Posterior cingulate gyrus (tissue), 11 donors: ENCODE measurements at regions not wholly inside any gene's neighbourhood (a gene's known extent, or its start where the extent isn't known, plus 50 kb on each side); places are given as distances from the start of the nearest gene placed in this dataset.
A peak's percentile ranks its signal among the peaks of the same experiment; 100 is the strongest.

Experiments
- DNase-seq, 10 donors: peaks; one replicate each; pipeline versions ENCODE4 v3.0.0 to v3.0.0-alpha.2; 2020 to 2021; ENCODE audit warnings: mixed read lengths in 3 of 10
- intact Hi-C: fragments of 100-400 bp; cut with DNase I; formaldehyde crosslinking; loops from one replicate; pipeline ENCODE4 v1.15.1; 2023

GRCh38 chr3:14252321-14253021 lies 73.9 kb downstream of the LSM3 start:
- DNase-seq = no peak
- intact Hi-C loops = no loop called here

GRCh38 chr3:14253022-14253706 lies 74.5 kb downstream of the LSM3 start:
- intact Hi-C loops = no loop called here
- no peak for DNase-seq

- DNase-seq = no peak
- intact Hi-C loops = no loop called here
These were observed 75.2 kb downstream of the LSM3 start for GRCh38 chr3:14253707-14254382.

GRCh38 chr3:14254812-14255702 lies 76.4 kb downstream of the LSM3 start:
- intact Hi-C loops = no loop called here
- no peak for DNase-seq

GRCh38 chr3:14256046-14256445 lies 77.4 kb downstream of the LSM3 start:
- DNase-seq = no peak
- intact Hi-C loops = no loop called here

GRCh38 chr3:14256561-14257342 lies 78.1 kb downstream of the LSM3 start:
- intact Hi-C loops = no loop called here

GRCh38 chr3:14258906-14259904 lies 80.6 kb downstream of the LSM3 start:
- no peak for DNase-seq
- intact Hi-C loops = no loop called here

More at GRCh38 chr3:14256561-14257342, 78.1 kb downstream of the LSM3 start:
- peak in 5 of 10 donors; percentile 14 to 87 (median 33) for DNase-seq

- intact Hi-C loops = loop anchor here (10.0 kb wide), 1 partner anchor 134 kb away; no protein-coding TSS in a partner anchor
- DNase-seq = no peak
These were observed 81.8 kb downstream of the LSM3 start for GRCh38 chr3:14260463-14260862.

GRCh38 chr3:14261229-14261628 lies 82.6 kb downstream of the LSM3 start:
- intact Hi-C loops = loop anchor here (1.0 to 10.0 kb wide), 3 partner anchors 58 to 207 kb away; no protein-coding TSS in a partner anchor
- DNase-seq = peak; percentile 69 to 98 (median 90)

- DNase-seq = no peak
- intact Hi-C loops = loop anchor here (10.0 kb wide), 1 partner anchor 133 kb away; no protein-coding TSS in a partner anchor
These were observed 83.6 kb downstream of the LSM3 start for GRCh38 chr3:14262212-14262611.

GRCh38 chr3:14262867-14263266 lies 84.2 kb downstream of the LSM3 start:
- DNase-seq = no peak
- intact Hi-C loops = loop anchor here (10.0 kb wide), 1 partner anchor 132 kb away; no protein-coding TSS in a partner anchor

GRCh38 chr3:14263317-14264005 lies 84.8 kb downstream of the LSM3 start:
- intact Hi-C loops = loop anchor here (10.0 kb wide), 1 partner anchor 131 kb away; no protein-coding TSS in a partner anchor
- DNase-seq = no peak

- no peak for DNase-seq
- intact Hi-C loops = loop anchor here (10.0 kb wide), 1 partner anchor 129 kb away; no protein-coding TSS in a partner anchor
These were observed 86.8 kb downstream of the LSM3 start for GRCh38 chr3:14265246-14265962.

- peak in 9 of 10 donors; percentile 35 to 95 (median 77) for DNase-seq
- intact Hi-C loops = loop anchor here (10.0 kb wide), 1 partner anchor 128 kb away; no protein-coding TSS in a partner anchor
These were observed 87.7 kb downstream of the LSM3 start for GRCh38 chr3:14266361-14266760.

- no peak for DNase-seq
- intact Hi-C loops = loop anchor here (10.0 kb wide), 1 partner anchor 127 kb away; no protein-coding TSS in a partner anchor
These were observed 89.4 kb downstream of the LSM3 start for GRCh38 chr3:14267976-14268375.

- intact Hi-C loops = loop anchor here (10.0 kb wide), 1 partner anchor 126 kb away; no protein-coding TSS in a partner anchor
These were observed 90.3 kb downstream of the LSM3 start for GRCh38 chr3:14268897-14269296.

More at GRCh38 chr3:14268897-14269296, 90.3 kb downstream of the LSM3 start:
- no peak for DNase-seq
